ENCODE measurements at regions not wholly inside any gene's neighbourhood (a gene's known extent, or its start where the extent isn't known, plus 50 kb on each side); places are given as distances from the start of the nearest gene placed in this dataset.
A peak's percentile ranks its signal among the peaks of the same experiment; 100 is the strongest.

DNA sequence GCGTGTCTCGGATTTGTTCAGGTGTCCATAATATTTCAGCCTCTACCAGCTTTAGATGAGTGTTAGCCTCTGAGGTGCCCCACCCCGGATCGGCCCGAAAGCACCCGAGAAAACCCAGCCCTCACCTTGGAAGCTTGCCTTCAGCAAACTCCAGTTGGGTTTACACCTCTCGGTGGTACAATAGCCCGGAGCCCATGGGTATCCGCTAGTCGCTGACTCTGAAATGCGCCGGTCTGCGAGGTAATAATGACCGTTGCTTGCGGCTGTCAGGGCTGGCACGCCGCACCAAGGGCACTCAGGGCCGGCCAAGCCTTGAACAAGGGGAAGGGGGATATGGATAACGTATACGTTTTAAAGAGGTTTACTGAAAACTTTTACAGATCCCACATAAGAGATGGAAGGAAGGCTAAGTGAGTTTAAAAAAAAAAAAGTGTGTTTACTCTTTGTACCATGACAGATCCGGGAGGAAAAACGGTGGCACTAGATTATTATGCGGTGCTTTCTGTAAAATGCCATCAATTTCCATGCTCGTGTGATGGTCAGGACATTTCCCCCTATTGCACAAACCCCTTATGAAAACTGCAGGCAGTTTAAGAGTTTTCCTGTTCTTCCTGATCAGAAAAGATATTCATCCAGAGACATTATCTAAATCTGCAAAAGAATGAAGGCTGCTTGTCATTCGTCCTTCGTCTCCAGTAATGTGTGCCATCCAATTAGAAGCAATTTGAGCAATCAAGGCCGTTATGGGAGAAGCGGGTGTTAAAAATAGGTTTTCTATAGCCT is 124.2 kb downstream of the TMEM161B start:
- no peak for DNase-seq

DNA sequence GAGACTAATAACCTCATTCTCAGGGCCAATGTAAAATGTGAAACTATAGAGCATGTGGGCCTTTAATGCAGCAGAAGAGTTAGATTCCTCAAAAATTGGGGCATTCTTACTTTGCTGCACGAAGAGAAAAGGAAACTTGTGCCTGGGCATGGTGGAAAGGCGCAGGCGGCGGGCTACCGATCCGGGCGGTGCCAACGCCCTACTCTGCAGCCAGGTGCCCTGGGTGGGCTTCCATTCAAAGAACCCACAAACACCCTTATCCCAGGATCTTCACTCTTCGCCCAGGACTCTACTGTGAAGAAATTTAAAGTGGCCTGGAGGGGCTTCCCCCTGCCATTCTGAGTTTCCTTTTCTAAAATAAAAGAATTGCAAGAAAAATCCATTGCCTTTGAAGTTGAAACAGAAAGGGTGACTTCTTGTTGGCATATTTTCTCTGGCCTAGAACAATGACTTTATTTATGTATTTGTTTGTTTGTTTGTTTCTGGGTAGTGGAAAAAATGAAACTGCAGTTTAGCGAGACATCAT is 124.9 kb downstream of the TMEM161B start:
- DNase-seq = no peak

DNA sequence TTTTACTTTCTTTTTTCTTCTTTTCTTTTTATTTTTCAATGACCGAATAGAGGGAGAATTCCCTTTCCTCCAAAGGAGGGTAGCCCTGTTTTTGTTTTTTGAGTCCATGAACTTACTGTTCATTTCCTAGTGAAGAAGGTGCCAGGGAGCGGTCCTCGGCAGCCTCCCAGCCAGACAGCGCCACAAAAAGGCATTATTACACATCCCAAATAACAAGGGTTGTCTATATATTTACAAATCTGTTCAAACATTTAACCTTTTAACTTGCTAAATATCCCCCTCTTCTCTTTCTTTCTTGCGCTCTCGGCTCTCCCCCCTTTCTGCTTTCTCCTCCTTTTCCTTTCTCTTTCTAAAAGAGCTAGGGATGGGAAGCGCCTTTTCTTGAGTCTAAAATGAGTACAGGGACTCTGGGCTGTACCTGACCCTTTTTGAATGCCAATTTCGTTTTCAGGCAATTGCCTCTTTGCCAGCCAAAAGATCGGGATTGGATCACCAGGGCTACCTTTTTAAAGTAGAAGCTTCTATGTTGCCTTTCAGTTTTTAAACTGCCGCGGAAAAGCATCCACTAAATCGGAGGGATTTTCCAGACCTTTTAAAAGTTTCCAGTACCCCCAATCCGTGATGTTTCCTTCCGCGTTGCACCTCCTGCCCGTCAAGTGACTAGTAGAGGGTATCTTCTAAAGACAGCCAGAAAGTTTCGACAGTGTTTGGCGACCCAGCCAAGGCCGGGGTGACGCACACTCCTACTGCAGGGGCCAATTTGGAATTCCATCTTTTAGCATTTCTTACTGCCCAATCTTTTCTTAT is 125.6 kb downstream of the TMEM161B start:
- no peak for DNase-seq

DNA sequence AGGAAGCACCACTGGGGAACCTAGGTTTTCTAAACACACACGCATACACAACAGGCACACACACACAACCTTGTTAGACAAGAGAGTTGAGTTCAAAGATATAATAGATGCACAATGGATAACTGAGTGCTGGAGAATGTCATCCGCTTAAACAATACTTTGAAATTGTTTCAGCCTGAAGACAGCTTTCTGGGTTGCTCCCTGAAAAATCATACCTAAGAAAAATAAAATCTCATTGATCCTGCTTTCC is 126.1 kb downstream of the TMEM161B start:
- no peak for DNase-seq

DNA sequence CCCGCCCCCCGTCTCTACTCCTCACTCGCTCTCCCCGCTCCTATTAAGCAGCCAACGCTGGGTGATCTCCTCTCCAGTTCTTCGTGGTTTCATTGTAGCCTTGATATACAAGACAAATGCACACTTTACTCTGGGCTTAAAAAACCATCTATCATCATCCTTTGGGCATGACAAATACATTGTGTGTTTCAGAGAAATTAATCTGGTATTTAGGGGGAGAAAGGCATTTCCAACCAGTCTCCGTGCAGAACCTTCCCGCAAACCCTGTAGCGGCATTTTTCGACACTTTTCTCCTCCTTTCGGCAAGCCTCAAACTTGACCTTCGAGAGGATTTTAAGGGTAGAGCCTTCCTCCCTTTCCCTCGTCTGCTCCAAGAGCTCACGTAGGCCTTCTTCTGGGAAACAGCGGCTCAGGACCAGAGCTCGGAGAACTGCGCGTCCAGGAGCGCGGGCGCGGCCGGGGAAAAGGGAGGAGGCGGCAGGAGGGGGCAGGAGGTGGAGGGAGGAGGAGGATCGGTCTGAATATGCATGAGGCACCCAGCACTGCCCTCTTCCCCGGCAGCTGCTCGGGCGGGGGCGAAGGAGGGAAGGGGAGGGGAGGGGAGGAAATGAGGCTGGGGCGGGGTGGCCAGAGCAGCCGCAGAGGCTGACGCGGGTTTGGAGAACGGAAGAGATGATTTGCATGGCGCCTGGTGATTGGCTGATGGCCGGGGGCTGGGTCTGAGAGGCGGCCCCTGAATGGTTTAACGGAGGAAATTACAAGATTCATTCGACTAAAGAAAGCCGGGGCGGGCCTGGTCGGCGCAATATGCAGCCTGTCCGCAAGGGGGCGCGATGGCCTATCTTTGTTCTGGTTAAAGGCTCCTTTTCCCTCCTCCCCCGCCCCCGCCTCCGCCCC is 127.5 kb downstream of the TMEM161B start:
- DNase-seq = peak; percentile 64

DNA sequence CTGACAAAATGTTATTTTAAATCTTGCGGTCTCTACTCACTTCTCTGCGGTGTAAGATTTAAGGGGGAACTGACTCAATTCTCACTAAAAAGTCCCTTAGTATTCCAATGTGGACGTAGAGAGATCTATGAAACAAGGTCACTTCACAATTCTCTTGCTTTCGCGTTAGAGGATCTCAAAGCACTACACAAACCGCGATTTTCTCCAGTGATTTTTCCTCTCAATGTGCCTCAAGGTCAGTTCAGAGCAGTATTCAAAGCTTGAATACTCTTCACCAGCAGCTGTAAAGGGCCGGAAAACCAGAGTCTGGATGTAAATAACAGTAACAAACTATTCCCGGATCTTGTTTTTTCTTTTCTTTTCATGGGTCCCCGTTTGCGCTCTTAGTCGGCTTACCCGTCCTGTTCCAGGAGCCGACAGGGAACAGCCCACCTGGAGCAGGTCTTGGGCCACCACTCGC is 128.2 kb downstream of the TMEM161B start:
- DNase-seq = no peak

DNA sequence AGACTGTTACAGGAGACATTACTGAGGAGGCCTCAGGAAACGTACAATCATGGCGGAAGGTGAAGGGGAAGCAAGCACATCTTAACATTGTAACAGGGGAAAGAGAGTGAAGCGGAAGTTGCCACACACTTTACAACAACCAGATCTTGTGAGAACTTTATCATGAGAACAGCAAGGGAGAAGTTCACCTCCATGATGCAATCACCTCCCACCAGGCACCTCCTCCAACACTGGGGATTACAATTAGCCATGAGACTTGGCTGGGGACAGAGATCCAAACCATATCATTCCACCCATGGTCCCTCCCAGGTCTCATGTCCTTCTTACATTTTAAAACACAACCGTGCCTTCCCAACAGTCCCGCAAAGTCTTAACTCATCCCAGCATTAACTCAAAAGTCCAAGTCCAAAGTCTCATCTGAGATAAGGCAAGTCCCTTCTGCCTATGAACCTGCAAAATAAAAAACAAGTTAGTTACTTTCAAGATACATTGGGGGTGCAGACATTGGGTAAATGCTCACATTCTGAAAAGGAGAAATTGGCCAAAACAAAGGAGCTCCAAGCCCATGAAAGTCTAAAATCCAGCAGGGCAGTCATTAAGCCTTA is 138.3 kb downstream of the TMEM161B start:
- no peak for DNase-seq

DNA sequence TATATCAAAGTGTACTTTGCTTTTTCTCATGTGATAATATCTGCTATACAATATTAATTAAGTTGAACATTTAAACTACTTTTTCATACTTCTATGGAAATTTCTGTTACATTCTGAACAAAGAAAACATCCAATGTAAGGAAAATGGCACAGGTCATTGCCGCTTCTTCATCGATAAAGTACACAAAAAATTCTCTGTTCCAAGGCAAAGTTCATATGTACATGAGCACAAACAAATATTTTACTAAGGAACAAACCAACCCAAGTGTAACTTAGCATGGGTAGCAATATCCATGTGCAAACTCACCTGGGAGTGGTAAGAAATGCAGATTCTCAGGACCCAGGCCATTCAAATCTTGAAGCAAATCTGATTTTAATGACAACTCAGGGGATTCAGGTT is 139.8 kb downstream of the TMEM161B start:
- no peak for DNase-seq

DNA sequence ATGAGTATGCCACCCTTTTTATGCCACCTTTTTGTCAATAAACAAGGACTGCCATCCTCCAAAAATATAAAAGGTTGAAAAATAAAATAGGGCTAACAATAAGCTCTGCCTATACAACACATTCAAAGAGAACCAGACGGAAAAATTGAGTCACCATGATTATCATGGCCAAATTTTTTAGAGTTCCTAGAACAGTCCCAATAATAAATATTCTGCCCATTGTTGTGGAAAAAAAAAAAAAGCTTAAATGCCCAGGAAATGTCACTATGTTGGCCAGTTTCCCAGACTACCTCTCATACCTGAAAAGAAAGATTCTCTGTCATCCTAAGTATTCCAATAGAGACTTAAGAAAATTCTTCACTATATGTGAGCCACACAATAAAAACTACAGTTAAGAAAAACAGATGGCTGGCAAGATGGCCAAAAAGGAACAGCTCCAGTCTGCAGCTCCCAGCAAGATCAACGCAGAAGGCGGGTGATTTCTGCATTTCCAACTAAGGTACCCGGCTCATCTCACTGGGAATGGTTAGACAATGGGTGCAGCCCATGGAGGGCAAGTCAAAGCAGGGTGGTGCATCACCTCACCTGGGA is 149.0 kb downstream of the TMEM161B start:
- no peak for DNase-seq

DNA sequence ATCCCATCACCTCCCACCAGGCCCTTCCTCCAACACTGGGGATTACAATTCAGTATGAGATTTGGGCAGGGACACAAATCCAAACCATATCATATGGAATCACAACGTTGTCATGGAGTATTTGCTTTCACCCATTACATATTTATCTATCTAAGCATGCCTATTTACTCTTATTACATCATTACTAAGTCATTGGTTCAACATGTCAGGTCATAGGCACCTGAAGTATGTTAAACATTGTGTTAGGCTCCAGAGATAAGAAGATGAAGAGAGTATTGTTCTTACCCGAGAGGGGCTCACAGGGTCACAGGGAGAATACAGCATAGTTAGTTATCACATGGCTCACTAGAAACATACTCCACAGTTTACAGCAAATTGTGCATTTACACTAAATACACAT is 150.5 kb downstream of the TMEM161B start:
- no peak for DNase-seq

DNA sequence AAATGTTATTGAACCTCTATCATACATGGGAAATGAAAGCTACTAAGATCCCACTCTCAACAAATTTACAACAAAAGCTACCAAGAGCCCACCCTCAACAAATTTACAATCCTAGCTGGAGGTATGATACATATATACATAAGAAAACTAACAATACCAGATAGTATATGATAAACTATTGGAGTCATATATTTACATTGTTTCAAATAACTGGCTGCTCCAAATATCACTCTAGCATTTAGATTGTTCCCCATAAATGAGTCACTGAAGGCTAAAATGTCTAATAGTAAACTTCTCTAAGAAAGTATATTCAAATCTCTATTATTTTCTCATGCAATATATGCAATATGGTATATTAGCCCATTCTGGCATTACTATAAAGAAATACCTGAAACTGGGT is 151.1 kb downstream of the TMEM161B start:
- no peak for DNase-seq

DNA sequence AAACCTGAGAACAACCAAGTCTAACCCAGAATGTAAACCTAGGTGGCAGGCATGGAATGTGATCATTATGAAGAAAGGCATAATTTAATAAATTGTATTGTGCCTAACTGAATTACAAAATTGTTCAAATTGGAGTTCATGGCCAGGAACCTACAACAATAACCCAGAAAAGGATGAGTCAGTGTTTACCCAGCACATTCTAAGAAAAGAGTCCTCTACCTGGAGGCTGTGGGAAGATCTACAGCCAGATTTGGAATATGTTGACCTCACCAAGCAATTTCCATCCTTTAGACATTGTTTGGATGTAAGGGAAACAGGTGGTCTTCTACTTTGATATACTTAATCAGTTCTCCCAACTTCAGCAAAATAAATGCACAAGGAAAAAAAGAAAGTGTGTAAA is 152.2 kb downstream of the TMEM161B start:
- no peak for DNase-seq

DNA sequence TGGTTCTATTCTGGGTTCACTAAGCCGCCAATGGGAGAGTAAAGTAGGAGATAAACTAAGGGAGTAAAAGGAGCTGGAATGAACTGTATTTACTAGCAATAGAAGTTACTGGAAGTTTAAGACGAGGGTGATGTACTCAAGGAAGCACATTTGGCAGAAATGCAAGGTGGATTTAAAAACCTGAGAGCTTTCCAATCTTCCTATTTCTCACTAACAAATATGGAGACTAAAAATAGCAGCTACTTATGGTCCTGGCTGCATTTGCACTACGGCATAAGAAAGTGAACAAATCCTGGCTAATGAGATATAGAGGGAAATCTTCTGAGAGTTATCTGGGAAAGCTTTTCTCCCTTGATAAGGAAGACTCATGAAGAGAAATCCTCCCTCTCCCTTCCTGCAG is 153.4 kb downstream of the TMEM161B start:
- DNase-seq = no peak

DNA sequence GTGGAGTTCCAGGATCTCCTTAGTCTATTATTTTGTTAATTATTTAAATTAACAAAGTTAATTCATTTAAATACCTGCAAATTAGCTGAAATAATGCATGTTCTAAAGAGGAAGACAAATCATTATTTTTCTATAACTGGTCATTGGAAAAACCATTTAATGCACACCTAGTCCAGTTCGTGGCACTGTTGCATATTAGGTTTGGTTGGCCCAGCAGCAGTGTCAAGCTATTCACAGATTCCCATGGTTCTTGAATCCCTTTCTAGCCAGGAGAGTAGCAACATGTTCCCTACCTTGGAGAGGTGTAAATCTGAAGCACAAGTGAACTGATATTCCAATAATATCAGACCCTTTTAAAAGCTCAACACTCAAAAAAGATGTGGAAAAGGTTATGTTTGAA is 155.2 kb downstream of the TMEM161B start:
- DNase-seq = no peak

DNA sequence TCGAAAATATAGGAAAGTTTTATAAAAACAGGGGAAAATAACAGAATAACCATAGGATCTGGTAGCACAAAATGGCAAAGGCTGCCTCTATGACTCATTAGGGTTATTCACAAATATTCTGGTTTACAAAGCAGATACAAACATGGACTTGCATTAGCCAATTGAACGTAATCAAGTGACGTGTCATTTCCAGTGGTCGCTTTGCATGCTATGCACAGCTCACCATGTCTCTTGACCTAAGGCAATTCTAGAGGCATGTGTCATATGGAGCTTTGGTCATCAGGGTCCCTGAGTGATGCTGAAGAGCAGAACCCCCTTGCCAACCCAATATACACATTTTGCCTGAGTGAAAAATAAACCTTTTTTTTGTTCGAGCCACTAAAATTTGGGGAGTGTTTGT is 158.8 kb downstream of the TMEM161B start:
- DNase-seq = no peak

DNA sequence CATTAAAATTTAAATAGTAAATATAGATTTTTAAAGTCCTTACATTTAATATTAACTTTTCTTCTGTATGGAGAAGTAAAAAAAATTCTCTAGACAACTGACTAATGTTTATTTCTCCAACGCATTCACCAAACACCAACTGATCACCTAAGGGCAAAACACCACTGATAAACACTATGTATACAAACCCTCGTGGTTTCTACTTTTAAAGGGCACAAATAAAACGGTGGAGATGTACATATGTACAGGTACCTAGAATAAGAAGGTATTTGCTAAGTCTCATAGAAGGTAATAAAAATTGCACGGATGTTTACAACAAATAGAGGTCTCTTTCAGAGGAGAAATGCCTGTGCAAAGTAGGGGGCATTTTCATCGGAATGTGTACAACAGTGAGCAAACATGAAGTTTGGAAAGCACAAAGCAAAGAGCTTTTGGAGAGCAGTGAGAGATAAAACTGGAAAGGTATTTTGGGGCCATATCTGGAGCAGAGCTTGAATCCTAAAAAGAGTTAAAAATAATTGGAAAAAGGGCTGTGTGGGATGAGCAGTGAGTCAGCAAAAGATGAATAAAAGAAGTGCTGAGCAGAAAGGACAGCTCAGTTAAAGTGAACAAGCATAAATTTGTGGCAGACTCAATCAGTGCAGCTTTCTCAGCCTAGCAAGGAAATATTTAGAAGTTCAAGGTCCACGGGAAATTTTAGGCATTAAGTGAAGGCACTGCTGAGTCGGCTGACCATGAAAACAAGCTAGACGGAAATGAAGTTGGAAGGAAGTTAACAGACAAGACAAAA is 160.0 kb downstream of the TMEM161B start:
- DNase-seq = no peak

DNA sequence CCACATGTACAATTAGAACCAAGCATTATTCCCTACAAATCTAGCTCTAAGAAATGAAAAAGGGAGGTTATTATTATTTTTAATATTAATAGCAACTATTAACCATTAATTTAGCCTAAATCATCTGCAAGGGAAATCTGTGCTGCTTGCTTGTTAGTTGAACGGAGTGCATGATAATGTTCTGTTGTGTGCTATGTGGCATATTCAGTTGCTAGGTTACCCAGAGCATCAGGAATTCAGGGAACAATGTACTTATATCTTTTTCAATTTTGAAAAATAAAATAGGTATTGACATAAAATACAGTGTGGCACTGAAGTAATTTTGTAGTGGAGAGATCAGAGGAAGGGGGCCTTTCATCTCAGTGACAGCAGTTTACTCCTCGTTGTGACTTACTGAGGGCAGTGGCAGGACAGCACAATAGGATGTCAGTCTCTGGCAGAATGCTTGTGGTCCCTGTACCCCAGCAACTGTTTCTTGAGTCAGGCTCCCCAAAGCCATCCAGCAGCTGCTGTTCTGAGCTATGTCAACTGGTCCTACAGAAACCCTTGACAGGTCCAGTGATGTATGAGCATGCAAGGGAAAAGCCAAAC is 173.6 kb downstream of the TMEM161B start:
- no peak for DNase-seq

DNA sequence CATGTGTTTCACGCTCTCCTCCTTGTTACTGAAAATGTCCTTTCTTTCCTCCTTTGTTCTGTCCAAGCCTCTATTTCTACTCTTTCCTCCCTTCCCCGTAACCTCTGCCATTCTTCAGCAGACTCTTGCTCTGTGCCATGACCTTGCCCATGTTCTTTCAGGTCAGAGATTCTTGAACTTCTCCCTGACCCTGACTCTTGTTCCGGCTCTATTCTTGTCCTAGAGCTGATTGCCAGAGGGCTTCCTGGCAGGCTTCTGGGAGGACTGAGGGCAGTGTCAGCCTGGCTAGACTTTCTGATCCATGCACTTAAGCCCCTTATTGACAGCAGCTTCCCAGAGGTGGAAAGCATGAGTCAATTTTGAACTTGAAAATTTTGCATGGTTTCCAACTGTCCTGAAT is 174.2 kb downstream of the TMEM161B start:
- DNase-seq = no peak

DNA sequence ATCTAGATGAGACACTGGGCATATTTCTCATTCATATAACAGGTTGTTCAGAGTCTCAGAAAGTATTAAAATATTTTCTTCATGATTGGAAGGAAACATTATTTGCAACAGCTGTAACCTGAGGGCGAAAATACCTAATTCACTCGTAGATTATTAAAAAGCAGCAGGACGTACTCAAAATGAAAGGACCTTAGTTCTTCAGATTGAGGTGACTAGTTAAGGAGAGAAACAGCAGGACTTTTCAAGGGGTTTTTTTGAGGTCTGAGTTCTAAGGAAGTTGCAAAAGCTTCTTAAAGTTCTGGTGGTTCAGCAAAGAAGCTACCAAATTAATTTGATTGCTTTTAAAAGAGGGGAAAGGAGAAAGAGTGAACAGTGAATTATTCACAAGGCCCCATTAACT is 174.9 kb downstream of the TMEM161B start:
- no peak for DNase-seq

DNA sequence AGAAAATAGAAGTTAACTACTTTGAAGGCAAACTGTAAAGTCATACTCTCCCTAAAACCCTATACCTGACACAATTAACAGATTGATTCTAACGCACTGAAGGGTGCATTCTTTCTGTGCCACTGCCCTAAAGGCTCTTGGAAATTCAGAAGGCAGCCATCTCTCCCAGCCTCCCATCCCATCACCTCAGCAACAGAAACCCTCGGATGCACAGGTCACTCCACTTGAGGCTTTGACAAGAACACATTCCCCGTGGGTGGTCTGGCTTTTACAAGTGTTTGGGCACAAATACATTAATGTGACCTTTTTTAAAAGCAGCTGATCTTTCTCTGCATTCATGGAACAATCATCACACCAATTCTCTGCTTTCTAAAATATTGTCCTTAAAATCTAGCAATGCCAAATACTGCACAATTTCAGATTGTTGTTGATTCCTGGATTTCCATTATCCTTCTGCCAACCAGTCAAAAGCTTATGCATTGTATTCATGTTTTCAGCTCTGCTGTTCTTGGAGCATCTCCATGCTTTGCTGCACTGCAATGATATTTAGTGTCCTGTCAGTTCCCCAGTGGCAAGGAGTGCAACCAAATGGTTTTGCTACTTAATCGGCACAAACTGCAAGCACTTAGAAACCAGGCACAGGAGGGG is 175.6 kb downstream of the TMEM161B start:
- DNase-seq = no peak

DNA sequence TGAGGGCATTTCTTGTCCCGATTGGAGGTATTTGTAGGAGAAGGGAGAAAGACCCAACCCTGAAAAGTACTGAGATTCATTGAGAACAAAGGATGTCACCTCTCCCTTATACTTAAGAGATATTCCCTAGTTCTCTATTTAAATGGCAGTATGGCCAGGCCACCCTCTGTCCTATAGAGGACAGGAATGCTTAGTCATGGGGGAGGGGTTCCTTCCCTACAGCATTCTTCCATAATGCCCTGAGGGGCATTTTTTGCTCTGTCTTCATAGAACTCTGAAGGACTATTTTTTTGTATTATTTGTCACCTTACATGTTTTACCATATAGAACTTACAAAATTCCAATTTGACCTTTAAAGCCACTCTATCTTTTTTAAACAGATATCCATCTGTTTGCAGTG is 176.3 kb downstream of the TMEM161B start:
- DNase-seq = no peak

Measured in CD4-positive, alpha-beta T cell treated with Interleukin-17A for 4 hours (primary cell).